ENCODE measurements at regions not wholly inside any gene's neighbourhood (a gene's known extent, or its start where the extent isn't known, plus 50 kb on each side); places are given as distances from the start of the nearest gene placed in this dataset.

DNA sequence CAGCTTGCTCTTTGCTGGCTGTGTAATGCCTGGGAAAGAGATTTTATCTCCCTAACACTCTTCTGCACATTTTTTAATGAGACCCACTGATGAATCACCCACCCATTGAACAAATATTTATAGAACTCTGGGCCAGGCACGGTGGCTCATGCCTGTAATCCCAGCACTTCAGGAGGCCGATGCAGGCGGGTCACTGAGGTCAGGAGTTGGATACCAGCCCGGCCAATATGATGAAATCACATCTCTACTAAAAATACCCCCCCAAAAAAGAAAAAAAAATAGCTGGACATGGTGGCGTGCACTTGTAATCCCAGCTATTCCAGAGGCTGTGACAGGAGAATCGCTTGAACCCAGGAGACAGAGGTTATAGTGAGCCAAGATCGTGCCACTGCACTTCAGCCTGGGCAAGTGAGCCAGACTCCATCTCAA, 82.1 kb upstream of the SIRPA start:
- H3K27me3 ChIP-seq (ENCODE audit: control insufficient read depth, insufficient read depth, low read length), result no peaks in the 10 kb centered on the region
- H3K4me3 ChIP-seq (ENCODE audit: low read length), result no peak overlapping the region
- no peak overlapping the region for H3K9ac ChIP-seq (ENCODE audit: low read length)
- no peaks in the 10 kb centered on the region for H3K36me3 ChIP-seq (ENCODE audit: control insufficient read depth, insufficient read depth, low read length)
- no peak overlapping the region for H3K27ac ChIP-seq (ENCODE audit: low read depth, low read length)
- peaks cover 4% of the 10 kb centered on the region for H3K4me1 ChIP-seq (ENCODE audit: control insufficient read depth, insufficient read depth, low read length)

DNA sequence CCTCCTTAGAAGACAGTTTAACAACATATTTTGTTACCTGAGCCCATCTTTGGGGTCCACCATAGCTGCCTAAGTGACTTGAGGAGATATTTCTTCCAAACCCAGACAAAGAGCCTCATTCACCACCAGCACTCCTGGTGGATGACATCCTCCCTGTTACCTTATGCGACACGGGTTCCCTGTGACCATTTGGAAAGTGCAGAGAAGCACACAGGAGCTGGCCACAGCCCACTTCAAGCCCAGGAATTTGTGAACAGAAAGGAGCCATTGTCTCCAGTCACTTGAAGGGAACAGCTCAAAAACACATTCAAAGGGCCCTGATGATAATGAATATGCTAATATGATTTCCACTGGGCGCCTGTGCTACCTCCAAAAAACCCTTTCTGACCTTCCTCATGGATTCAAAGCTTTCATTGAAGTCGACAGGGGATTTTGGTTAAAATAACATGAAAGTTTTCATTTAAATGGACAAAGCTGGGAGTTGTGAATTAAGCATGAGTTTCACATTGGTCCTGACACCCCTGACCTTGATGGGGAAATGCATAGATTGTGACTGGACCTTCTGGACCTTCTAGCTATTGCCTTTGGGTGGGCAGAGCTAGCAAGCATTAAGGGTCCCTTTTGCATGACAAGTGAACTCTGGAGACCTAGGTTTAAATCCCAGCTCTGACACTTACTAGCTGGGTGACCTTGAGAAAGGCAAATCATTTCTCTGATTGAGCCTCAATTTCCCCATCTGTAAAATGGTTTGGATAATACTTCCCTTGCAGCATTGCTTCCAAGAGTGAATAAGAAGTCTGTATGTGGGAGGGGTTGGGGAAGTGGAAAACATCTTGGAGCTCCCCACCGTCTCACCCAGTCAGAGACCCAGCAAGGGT, 83.3 kb upstream of the SIRPA start:
- Histone ChIP-seq H3K4me3 (ENCODE audit: low read length) (no peak overlapping the region), H3K4me1 (ENCODE audit: control insufficient read depth, insufficient read depth, low read length) (no peaks in the 10 kb centered on the region), H3K27me3 (ENCODE audit: control insufficient read depth, insufficient read depth, low read length) (no peaks in the 10 kb centered on the region), H3K9ac (ENCODE audit: low read length) (no peak overlapping the region), H3K36me3 (ENCODE audit: control insufficient read depth, insufficient read depth, low read length) (no peaks in the 10 kb centered on the region), H3K27ac (ENCODE audit: low read depth, low read length) (no peak overlapping the region)

DNA sequence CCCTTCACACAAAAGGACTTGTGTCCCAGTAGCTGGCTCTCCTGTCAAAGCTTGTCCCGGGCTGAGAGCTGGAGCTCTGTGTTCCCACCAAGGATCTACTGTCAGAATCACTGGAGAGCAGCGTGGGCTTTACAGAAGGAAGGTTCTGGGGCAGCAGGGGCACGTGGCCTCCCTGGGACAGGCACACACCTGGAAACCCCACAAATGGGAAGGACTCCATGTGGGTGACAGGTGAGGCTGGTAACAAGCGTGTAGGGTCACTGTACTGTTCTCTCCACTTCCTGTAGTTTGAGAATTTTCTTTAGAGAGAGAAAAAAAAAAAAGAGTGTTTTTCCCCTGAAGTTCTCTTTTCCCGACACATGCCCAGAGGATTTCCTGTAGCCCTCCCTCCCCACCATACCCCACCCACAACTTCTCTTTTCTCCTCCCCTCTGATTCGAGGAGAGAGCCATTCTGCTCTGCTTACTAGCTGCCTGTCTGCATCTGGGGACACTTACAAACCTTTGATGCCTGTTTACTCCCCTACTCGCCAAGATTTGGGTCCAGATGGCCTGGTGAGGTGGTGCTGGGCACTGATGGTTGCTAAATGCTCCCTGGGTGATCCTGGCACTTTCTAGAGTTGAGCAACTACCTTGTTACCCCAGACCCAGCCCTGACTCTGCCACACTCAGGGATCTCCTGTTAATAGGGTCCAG, 84.1 kb upstream of the SIRPA start:
- Histone ChIP-seq H3K9ac (ENCODE audit: low read length) (no peak overlapping the region), H3K4me1 (ENCODE audit: control insufficient read depth, insufficient read depth, low read length) (no peaks in the 10 kb centered on the region)

DNA sequence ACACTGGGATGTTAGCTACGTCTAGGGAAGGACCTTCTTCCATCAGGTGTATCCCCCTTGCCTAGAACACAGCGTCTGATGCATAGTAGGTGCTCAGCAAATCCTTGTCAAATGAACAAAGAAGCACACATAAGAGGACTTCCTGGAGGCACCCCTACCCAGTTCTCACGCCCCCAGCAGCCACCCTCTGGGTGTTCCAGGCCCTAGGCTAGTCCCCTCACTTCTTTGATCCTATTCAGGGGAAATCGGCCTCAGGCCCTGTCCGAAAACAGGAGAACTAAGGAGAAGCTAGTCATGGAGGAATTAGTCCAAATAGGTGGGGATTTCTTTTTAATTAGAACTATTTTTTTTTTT, 84.7 kb upstream of the SIRPA start:
- Histone ChIP-seq H3K36me3 (ENCODE audit: control insufficient read depth, insufficient read depth, low read length) (no peaks in the 10 kb centered on the region), H3K27me3 (ENCODE audit: control insufficient read depth, insufficient read depth, low read length) (no peaks in the 10 kb centered on the region), H3K4me1 (ENCODE audit: control insufficient read depth, insufficient read depth, low read length) (no peaks in the 10 kb centered on the region), H3K27ac (ENCODE audit: low read depth, low read length) (no peak overlapping the region), H3K9ac (ENCODE audit: low read length) (no peak overlapping the region), H3K4me3 (ENCODE audit: low read length) (no peak overlapping the region)

More for the DNA sequence above, 84.1 kb upstream of the SIRPA start:
- no peaks in the 10 kb centered on the region for H3K27me3 ChIP-seq (ENCODE audit: control insufficient read depth, insufficient read depth, low read length)
- no peak overlapping the region for H3K27ac ChIP-seq (ENCODE audit: low read depth, low read length)
- H3K36me3 ChIP-seq (ENCODE audit: control insufficient read depth, insufficient read depth, low read length), result no peaks in the 10 kb centered on the region
- no peak overlapping the region for H3K4me3 ChIP-seq (ENCODE audit: low read length)

DNA sequence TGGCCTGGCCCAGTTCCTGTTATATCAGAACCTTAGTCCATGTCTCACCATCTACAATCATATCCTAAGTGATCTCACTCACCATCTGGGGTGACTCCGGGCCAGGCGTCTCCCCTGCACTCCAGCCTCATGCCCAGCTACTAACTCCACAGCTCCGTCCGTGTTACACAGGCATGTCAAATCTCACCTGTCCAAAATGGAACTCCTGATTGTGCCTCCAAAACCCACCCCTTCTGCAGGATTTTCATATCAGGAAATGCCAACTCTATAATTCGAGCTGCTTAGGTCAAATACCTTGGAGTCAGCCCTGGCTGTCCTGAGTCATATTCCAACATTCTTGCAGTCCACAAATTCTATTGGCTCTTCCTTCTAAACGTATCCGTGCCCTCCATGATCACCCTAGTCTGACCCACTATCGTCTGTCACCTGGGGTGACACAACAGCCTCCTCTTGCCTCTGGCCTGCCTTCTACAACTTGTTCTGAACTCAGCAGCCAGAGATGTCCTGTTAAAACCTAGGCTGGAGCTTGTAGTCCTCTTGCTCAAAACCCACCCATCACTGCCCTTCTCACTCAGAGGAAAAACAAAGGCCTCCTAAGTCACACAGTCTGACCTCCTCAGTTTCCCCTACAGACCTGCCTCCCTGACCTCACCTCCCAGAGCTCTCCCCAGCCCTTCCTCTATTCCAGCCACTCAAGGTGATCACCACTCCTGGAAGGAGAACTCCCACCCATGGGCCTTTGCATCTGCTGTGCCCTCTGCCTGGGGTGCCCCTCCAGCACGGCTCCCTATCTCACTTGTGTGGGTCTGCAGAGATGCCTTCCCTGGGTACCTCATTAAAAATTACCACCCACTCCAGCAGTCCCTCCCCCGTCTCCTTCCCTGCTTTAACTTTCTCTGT, 85.3 kb upstream of the SIRPA start:
- Histone ChIP-seq H3K27me3 (ENCODE audit: control insufficient read depth, insufficient read depth, low read length) (no peaks in the 10 kb centered on the region), H3K9ac (ENCODE audit: low read length) (no peak overlapping the region), H3K4me1 (ENCODE audit: control insufficient read depth, insufficient read depth, low read length) (no peaks in the 10 kb centered on the region), H3K36me3 (ENCODE audit: control insufficient read depth, insufficient read depth, low read length) (no peaks in the 10 kb centered on the region), H3K27ac (ENCODE audit: low read depth, low read length) (no peak overlapping the region), H3K4me3 (ENCODE audit: low read length) (no peak overlapping the region)

DNA sequence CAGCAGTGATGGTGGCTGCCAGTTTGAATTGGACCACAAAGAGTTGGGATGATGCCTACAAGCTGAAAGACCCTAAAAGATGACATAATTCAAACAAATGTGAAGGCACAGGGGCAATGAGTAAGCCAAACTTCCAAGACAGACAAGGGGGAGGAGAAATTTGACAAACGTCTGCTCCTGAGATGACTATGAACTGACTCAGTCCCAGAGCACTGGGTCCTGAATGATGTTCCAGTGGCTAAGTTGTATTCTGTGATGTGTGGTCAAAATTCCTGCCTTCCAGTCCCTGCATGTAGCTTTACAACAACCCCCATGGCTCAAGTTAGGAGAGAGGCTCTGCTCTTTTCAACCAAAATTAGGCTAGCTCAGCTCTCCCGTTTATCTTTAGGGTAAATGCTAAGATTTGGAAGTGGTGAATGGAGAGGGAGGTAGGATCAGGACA, 86.1 kb upstream of the SIRPA start:
- no peaks in the 10 kb centered on the region for H3K4me1 ChIP-seq (ENCODE audit: control insufficient read depth, insufficient read depth, low read length)
- H3K4me3 ChIP-seq (ENCODE audit: low read length), result no peak overlapping the region
- H3K9ac ChIP-seq (ENCODE audit: low read length), result no peak overlapping the region
- H3K27me3 ChIP-seq (ENCODE audit: control insufficient read depth, insufficient read depth, low read length), result no peaks in the 10 kb centered on the region
- no peak overlapping the region for H3K27ac ChIP-seq (ENCODE audit: low read depth, low read length)
- H3K36me3 ChIP-seq (ENCODE audit: control insufficient read depth, insufficient read depth, low read length), result no peaks in the 10 kb centered on the region

DNA sequence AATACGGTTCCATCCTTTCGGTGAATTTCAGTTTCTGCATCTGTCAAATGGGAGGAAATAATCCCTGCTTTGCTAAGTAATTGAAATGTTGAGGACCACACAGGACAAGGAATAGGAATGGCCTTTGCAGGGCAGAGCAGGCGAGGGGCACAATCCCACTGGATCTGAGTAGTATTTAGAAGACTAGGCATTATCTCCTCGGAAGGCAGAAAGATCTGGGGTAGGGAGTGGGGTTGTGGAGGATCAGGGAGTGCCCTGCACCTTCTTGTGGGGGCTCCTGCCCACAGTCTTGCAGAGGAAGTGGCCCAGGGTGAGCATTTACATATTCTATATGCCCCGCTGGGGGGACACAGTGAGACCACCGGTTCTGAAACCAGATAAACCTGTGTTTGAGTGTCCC, 87.1 kb upstream of the SIRPA start:
- Histone ChIP-seq H3K9ac (ENCODE audit: low read length) (no peak overlapping the region), H3K4me1 (ENCODE audit: control insufficient read depth, insufficient read depth, low read length) (no peaks in the 10 kb centered on the region), H3K27me3 (ENCODE audit: control insufficient read depth, insufficient read depth, low read length) (no peaks in the 10 kb centered on the region), H3K36me3 (ENCODE audit: control insufficient read depth, insufficient read depth, low read length) (no peaks in the 10 kb centered on the region), H3K4me3 (ENCODE audit: low read length) (no peak overlapping the region), H3K27ac (ENCODE audit: low read depth, low read length) (no peak overlapping the region)

DNA sequence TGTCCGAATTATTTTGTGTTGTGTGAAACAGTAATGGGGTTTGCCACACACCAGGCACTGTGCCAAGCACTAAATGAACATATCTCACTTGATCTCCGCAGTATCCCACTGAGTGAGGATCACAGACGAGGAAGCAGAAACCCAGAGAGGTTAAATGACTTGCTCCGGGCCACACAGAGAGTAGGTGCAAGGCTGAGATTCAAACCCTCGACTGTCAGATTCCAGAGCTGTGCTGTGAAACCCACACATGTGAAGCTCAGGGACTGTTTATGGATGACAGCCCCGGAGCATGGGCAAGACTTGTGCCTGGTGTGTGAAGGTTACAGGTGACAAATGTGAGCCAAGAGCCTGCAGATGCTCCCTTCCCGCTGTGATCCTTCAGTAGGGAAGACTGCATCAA, 87.8 kb upstream of the SIRPA start:
- Histone ChIP-seq H3K4me3 (ENCODE audit: low read length) (no peak overlapping the region), H3K27me3 (ENCODE audit: control insufficient read depth, insufficient read depth, low read length) (no peaks in the 10 kb centered on the region), H3K27ac (ENCODE audit: low read depth, low read length) (no peak overlapping the region), H3K4me1 (ENCODE audit: control insufficient read depth, insufficient read depth, low read length) (peaks cover 3% of the 10 kb centered on the region), H3K9ac (ENCODE audit: low read length) (no peak overlapping the region), H3K36me3 (ENCODE audit: control insufficient read depth, insufficient read depth, low read length) (no peaks in the 10 kb centered on the region)

DNA sequence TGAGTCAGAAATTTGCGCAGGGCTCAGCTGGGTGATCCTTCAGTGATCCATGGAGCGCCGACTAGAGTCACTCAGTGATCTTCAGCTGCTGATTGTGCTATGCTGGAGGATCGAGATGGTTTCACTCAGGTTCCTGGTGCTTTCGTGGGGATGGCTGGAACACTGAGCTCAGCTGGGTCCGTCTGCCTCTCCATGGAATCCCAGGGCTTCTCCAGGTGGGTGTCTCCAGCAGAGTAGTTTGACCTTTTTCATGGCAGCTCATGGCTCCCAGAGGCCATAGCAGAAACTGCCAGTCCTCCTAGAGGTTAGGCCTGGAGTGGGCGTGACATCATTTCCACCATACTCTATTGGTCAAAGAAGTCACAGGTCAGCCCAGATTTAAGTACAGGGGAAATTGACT, 88.8 kb upstream of the SIRPA start:
- no peaks in the 10 kb centered on the region for H3K36me3 ChIP-seq (ENCODE audit: control insufficient read depth, insufficient read depth, low read length)
- H3K4me3 ChIP-seq (ENCODE audit: low read length), result no peak overlapping the region
- no peaks in the 10 kb centered on the region for H3K27me3 ChIP-seq (ENCODE audit: control insufficient read depth, insufficient read depth, low read length)
- H3K9ac ChIP-seq (ENCODE audit: low read length), result no peak overlapping the region
- peaks cover 3% of the 10 kb centered on the region for H3K4me1 ChIP-seq (ENCODE audit: control insufficient read depth, insufficient read depth, low read length)
- H3K27ac ChIP-seq (ENCODE audit: low read depth, low read length), result no peak overlapping the region

DNA sequence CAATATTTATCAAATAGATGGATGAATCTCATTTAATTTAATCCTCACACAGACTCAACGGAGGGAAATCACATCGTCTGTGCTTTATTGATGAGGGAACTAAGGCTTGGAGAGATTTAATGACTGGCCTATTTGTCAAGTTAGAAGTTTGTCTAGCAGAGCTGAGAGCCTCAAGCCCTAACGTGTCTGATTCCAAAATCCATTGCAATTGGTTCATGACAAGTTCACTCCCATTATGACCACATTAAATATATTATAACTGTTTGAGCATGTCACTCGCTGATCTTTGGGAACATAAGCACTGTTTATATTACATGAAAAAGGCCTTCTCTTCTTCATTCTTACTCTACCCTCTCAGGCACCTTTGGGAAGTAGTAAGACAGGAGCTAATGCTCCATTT, 89.4 kb upstream of the SIRPA start:
- H3K27ac ChIP-seq (ENCODE audit: low read depth, low read length), result no peak overlapping the region
- no peak overlapping the region for H3K4me3 ChIP-seq (ENCODE audit: low read length)

DNA sequence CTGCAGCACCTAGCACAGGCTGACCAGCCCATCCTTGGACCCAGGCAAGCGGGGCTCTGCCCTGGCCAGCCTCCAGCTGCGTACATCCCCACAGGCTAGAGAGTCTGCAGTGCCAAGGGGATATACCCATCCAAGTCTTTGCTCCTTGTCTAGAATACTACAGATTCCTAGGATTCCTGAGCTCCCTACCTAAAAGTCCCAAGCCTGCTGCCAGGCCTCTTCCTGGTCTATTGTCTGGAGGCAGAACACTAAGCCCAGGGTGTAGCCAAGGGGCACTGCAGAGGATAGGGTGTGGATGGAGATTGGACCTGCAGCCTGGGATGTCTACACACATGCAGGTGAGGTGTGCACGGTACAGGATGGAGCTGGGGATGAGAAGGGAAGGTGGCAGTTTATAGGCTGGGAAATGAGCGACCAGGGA, 90.0 kb upstream of the SIRPA start:
- H3K36me3 ChIP-seq (ENCODE audit: control insufficient read depth, insufficient read depth, low read length), result no peaks in the 10 kb centered on the region
- no peak overlapping the region for H3K9ac ChIP-seq (ENCODE audit: low read length)
- H3K27ac ChIP-seq (ENCODE audit: low read depth, low read length), result no peak overlapping the region
- H3K27me3 ChIP-seq (ENCODE audit: control insufficient read depth, insufficient read depth, low read length), result no peaks in the 10 kb centered on the region
- H3K4me3 ChIP-seq (ENCODE audit: low read length), result no peak overlapping the region
- H3K4me1 ChIP-seq (ENCODE audit: control insufficient read depth, insufficient read depth, low read length), result peaks cover 3% of the 10 kb centered on the region

More for the DNA sequence above, 89.4 kb upstream of the SIRPA start:
- no peak overlapping the region for H3K9ac ChIP-seq (ENCODE audit: low read length)
- H3K4me1 ChIP-seq (ENCODE audit: control insufficient read depth, insufficient read depth, low read length), result peaks cover 3% of the 10 kb centered on the region
- H3K27me3 ChIP-seq (ENCODE audit: control insufficient read depth, insufficient read depth, low read length), result no peaks in the 10 kb centered on the region
- no peaks in the 10 kb centered on the region for H3K36me3 ChIP-seq (ENCODE audit: control insufficient read depth, insufficient read depth, low read length)

DNA sequence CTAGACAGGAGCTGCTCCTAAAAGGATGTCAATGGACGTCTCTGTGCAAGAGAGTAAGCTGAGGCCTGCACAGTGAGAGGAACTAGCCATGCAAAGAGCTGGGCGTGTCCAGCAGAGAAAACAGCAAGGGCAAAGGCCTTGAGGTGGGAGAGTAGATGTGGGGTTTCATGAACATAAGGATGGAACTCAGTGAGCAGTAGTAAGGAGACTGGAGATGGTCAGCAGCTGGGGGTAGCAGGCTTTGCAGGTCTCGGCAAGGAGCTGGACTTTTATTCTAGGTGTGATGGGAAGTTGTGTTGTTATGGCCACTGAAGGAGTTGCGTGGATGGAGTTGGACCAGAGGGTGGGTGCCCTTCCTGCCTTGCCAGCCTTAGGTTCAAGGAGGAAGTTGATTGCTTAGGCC, 90.7 kb upstream of the SIRPA start:
- no peak overlapping the region for H3K9ac ChIP-seq (ENCODE audit: low read length)
- peaks cover 3% of the 10 kb centered on the region for H3K4me1 ChIP-seq (ENCODE audit: control insufficient read depth, insufficient read depth, low read length)
- no peak overlapping the region for H3K27ac ChIP-seq (ENCODE audit: low read depth, low read length)
- no peaks in the 10 kb centered on the region for H3K36me3 ChIP-seq (ENCODE audit: control insufficient read depth, insufficient read depth, low read length)
- H3K27me3 ChIP-seq (ENCODE audit: control insufficient read depth, insufficient read depth, low read length), result no peaks in the 10 kb centered on the region
- H3K4me3 ChIP-seq (ENCODE audit: low read length), result no peak overlapping the region
